ENCODE measurements at regions not wholly inside any gene's neighbourhood (a gene's known extent, or its start where the extent isn't known, plus 50 kb on each side); places are given as distances from the start of the nearest gene placed in this dataset.

DNA sequence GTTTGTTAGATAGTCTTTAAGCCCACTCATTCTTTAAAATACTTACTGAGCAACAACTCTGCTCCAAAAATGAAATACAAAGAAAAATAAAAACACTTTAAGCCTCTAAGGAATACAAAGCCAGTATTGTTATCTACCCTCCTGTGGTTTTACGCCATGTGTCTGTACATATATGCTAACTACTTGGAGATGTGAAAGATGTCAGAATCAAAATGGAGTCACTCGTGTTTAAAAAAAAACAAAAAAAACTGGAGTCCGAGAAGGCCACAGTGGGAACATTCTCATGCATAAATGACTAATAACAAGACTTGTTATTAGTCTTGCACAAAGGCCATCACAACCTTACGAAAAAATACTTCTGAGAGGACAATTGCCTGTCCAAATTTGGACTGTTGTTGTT is 393.1 kb downstream of the TBC1D4 start:
- Histone ChIP-seq H4K20me1 (ENCODE audit: low read depth, low read length) (no peaks in the 10 kb centered on the region), H3K9ac (ENCODE audit: low read length) (no peak overlapping the region), H2AFZ (ENCODE audit: low read depth, low read length, severe bottlenecking) (no peak overlapping the region), H3K4me3 (ENCODE audit: insufficient read depth, low read length, poor library complexity, severe bottlenecking) (no peak overlapping the region), H3K27ac (ENCODE audit: low read depth, low read length) (no peak overlapping the region), H3K27me3 (ENCODE audit: low read length) (no peaks in the 10 kb centered on the region), H3K9me3 (ENCODE audit: insufficient read depth, low read length) (no peaks in the 10 kb centered on the region), H3K36me3 (ENCODE audit: low read length) (no peaks in the 10 kb centered on the region), H3K9me2 (replicated peaks; ENCODE audit: insufficient read depth, low read length) (no peaks in the 10 kb centered on the region), H3K79me2 (ENCODE audit: insufficient read depth, low read length) (no peaks in the 10 kb centered on the region), H3F3A (ENCODE audit: insufficient read depth) (no peaks in the 10 kb centered on the region), H3K4me2 (ENCODE audit: low read depth, low read length, poor library complexity, severe bottlenecking) (no peak overlapping the region)
- TF ChIP-seq EZH2phosphoT487 (conservative IDR thresholded peaks at IDR 0.05; ENCODE audit: low read length) (no peak), CTCF (IDR thresholded peaks at IDR 0.05; ENCODE audit: insufficient read depth, low read length, poor library complexity, severe bottlenecking) (no peak)

GRCh38 chr13:75079226-75079625 is 402.7 kb downstream of the TBC1D4 start:
- no peak overlapping the region for H3K4me2 ChIP-seq (ENCODE audit: low read depth, low read length, poor library complexity, severe bottlenecking)
- TF ChIP-seq CTCF (IDR thresholded peaks at IDR 0.05; ENCODE audit: insufficient read depth, low read length, poor library complexity, severe bottlenecking) = no peak
- TF ChIP-seq EZH2phosphoT487 (conservative IDR thresholded peaks at IDR 0.05; ENCODE audit: low read length) = no peak

DNA sequence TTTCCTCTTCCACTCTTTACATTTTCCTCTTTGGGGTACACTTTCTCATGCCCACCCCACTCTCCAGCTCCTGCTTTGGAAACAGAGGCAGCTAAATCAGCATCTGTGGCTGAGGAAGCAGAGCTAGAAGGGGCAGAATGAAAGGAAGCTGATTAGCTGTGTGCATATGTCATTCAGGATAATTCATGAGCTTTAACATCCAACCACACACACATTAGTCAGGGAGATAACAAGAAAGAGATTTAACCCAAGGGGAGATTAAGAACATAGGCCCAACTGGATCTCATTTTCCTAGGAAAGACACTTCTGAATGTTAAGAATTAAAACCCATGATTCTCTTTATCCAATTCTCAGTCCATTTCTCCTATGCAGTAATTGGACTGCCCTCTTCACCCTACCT is 405.5 kb downstream of the TBC1D4 start:
- Histone ChIP-seq H3K27ac (ENCODE audit: low read depth, low read length) (no peak overlapping the region), H3K36me3 (ENCODE audit: low read length) (no peaks in the 10 kb centered on the region), H3F3A (ENCODE audit: insufficient read depth) (no peaks in the 10 kb centered on the region), H3K79me2 (ENCODE audit: insufficient read depth, low read length) (no peaks in the 10 kb centered on the region), H3K9ac (ENCODE audit: low read length) (no peak overlapping the region), H3K9me3 (ENCODE audit: insufficient read depth, low read length) (no peaks in the 10 kb centered on the region), H4K20me1 (ENCODE audit: low read depth, low read length) (no peaks in the 10 kb centered on the region), H3K9me2 (replicated peaks; ENCODE audit: insufficient read depth, low read length) (no peaks in the 10 kb centered on the region), H3K4me3 (ENCODE audit: insufficient read depth, low read length, poor library complexity, severe bottlenecking) (no peak overlapping the region), H3K4me2 (ENCODE audit: low read depth, low read length, poor library complexity, severe bottlenecking) (no peak overlapping the region), H2AFZ (ENCODE audit: low read depth, low read length, severe bottlenecking) (no peak overlapping the region), H3K27me3 (ENCODE audit: low read length) (no peaks in the 10 kb centered on the region)
- no peak for TF ChIP-seq CTCF (IDR thresholded peaks at IDR 0.05; ENCODE audit: insufficient read depth, low read length, poor library complexity, severe bottlenecking)
- no peak for TF ChIP-seq EZH2phosphoT487 (conservative IDR thresholded peaks at IDR 0.05; ENCODE audit: low read length)

More at GRCh38 chr13:75079226-75079625, 402.7 kb downstream of the TBC1D4 start:
- Histone ChIP-seq H3K27me3 (ENCODE audit: low read length) (no peaks in the 10 kb centered on the region), H3K4me3 (ENCODE audit: insufficient read depth, low read length, poor library complexity, severe bottlenecking) (no peak overlapping the region), H3K9me2 (replicated peaks; ENCODE audit: insufficient read depth, low read length) (no peaks in the 10 kb centered on the region), H3K79me2 (ENCODE audit: insufficient read depth, low read length) (no peaks in the 10 kb centered on the region), H3K9ac (ENCODE audit: low read length) (no peak overlapping the region), H4K20me1 (ENCODE audit: low read depth, low read length) (no peaks in the 10 kb centered on the region), H3F3A (ENCODE audit: insufficient read depth) (no peaks in the 10 kb centered on the region), H3K27ac (ENCODE audit: low read depth, low read length) (no peak overlapping the region), H2AFZ (ENCODE audit: low read depth, low read length, severe bottlenecking) (no peak overlapping the region), H3K9me3 (ENCODE audit: insufficient read depth, low read length) (no peaks in the 10 kb centered on the region), H3K36me3 (ENCODE audit: low read length) (no peaks in the 10 kb centered on the region)

All from SU-DHL-6 (cell line).